PC-9 (cell line): ENCODE measurements at regions not wholly inside any gene's neighbourhood (a gene's known extent, or its start where the extent isn't known, plus 50 kb on each side); places are given as distances from the start of the nearest gene placed in this dataset.
A peak's percentile ranks its signal among the peaks of the same experiment; 100 is the strongest.

Experiments used
- BruUV-seq: library from RNA; stranded (reverse); fragments of 400-500 nt; replicated peaks from 2 replicates; lab custom pipeline; 2021; lab: Mats Ljungman, UMichigan
- CTCF ChIA-PET: fragments of 300-600 bp; sonication (Branson Sonifier 250); formaldehyde crosslinking; loops from one replicate; lab custom pipeline; 2022; ENCODE audit warnings: antibody characterized with exemption; lab: Charles Lee
- POLR2A ChIA-PET: fragments of 300-600 bp; sonication (Branson Sonifier 250); formaldehyde crosslinking; loops from one replicate; lab custom pipeline; 2022; ENCODE audit warnings: antibody characterized with exemption; ENCODE audit not compliant: unreplicated experiment; lab: Charles Lee
- DNase-seq, 2 experiments: peaks; one replicate each; pipeline versions ENCODE4 v3.0.0 to v3.0.0-alpha.2; 2015 to 2022; ENCODE audit warnings: mixed read lengths in 1 of 2
- H2AFZ ChIP-seq: fragments of 200-600 bp; sonication (generic); 2 replicates; pipeline ENCODE4 v1.8.1; 2017; ENCODE audit warnings: antibody characterized with exemption
- H3F3A ChIP-seq: fragments of 200-600 bp; sonication (generic); 2 replicates; pipeline ENCODE4 v1.8.1; 2017; ENCODE audit warnings: antibody characterized with exemption, mild to moderate bottlenecking, low read depth; ENCODE audit not compliant: insufficient read depth
- H3K27ac ChIP-seq: fragments of 200-600 bp; sonication (generic); 2 replicates; pipeline ENCODE4 v1.6.1; 2016; ENCODE audit warnings: mixed run types
- H3K27me3 ChIP-seq: fragments of 200-600 bp; sonication (generic); 2 replicates; pipeline ENCODE4 v1.6.1; 2016; ENCODE audit warnings: low read depth, mixed run types; ENCODE audit not compliant: insufficient read depth
- H3K36me3 ChIP-seq: fragments of 200-600 bp; sonication (generic); 2 replicates; pipeline ENCODE4 v1.6.1; 2016; ENCODE audit warnings: low read depth, mixed run types
- H3K4me1 ChIP-seq: fragments of 200-600 bp; sonication (generic); replicated peaks from 2 replicates; pipeline ENCODE4 v1.6.1; 2016; ENCODE audit warnings: mixed run types; ENCODE audit not compliant: insufficient read depth
- H3K4me2 ChIP-seq: fragments of 200-600 bp; sonication (generic); 2 replicates; pipeline ENCODE4 v1.6.1; 2017; ENCODE audit warnings: mixed run types
- H3K4me3 ChIP-seq: fragments of 200-600 bp; sonication (generic); 2 replicates; pipeline ENCODE4 v1.6.1; 2016; ENCODE audit warnings: mixed run types
- H3K79me2 ChIP-seq: fragments of 200-600 bp; sonication (generic); 2 replicates; pipeline ENCODE4 v1.6.1; 2017; ENCODE audit warnings: low read depth, mixed run types
- H3K9me2 ChIP-seq: fragments of 200-600 bp; sonication (generic); 2 replicates; pipeline ENCODE4 v1.8.1; 2017; ENCODE audit warnings: mild to moderate bottlenecking; ENCODE audit not compliant: insufficient read depth
- H3K9me3 ChIP-seq: fragments of 200-600 bp; sonication (generic); 2 replicates; pipeline ENCODE4 v1.8.1; 2016; ENCODE audit warnings: low read depth; ENCODE audit not compliant: insufficient read depth
- H4K20me1 ChIP-seq: fragments of 200-600 bp; sonication (generic); 2 replicates; pipeline ENCODE4 v1.8.1; 2017; ENCODE audit not compliant: insufficient read depth
- CTCF ChIP-seq: fragments of 200-600 bp; sonication (generic); conservative IDR thresholded peaks from 2 replicates; pipeline ENCODE4 v1.6.1; 2017; ENCODE audit warnings: mixed run types, antibody characterized with exemption, mild to moderate bottlenecking, moderate library complexity
- EZH2 ChIP-seq: fragments of 200-600 bp; sonication (generic); IDR thresholded peaks from 2 replicates; pipeline ENCODE4 v1.8.0; 2017; ENCODE audit warnings: antibody characterized with exemption, low read depth
- intact Hi-C: fragments of 100-400 bp; cut with micrococcal nuclease; formaldehyde crosslinking; loops from one replicate; pipeline ENCODE4 v1.10.0; 2022; ENCODE audit not compliant: unreplicated experiment

- Histone ChIP-seq H2AFZ (no peak overlapping the region), H3K4me1 (0 out of 2 replicates have a peak, but pooled peaks cover 4% of the 10 kb centered on the region), H3K27me3 (peaks cover 59% of the 10 kb centered on the region), H3K79me2 (no peaks in the 10 kb centered on the region), H3K9me3 (no peaks in the 10 kb centered on the region), H3K4me2 (no peak overlapping the region), H3K4me3 (no peak overlapping the region), H3K36me3 (no peaks in the 10 kb centered on the region), H3F3A (peaks cover 5% of the 10 kb centered on the region; the same call in 1 of the 2 replicates), H3K27ac (no peak overlapping the region), H3K9me2 (no peaks in the 10 kb centered on the region), H4K20me1 (no peaks in the 10 kb centered on the region)
- DNase-seq, result peak; percentile 29 to 65
- BruUV-seq, result no TSS peak
- POLR2A ChIA-PET, result no interaction called here
- CTCF ChIA-PET, result no interaction called here
- TF ChIP-seq EZH2 (no peak), CTCF (no peak)
- intact Hi-C loops, result no loop called here
Measured at GRCh38 chr9:96080364-96080763, 204.9 kb downstream of the ERCC6L2 start.

GRCh38 chr9:96079779-96080178, 204.3 kb downstream of the ERCC6L2 start:
- intact Hi-C loops, result no loop called here
- POLR2A ChIA-PET, result no interaction called here
- no peak overlapping the region for H3K4me3 ChIP-seq

GRCh38 chr9:96078897-96079490, 203.5 kb downstream of the ERCC6L2 start:
- Histone ChIP-seq H3K27me3 (peaks cover 49% of the 10 kb centered on the region), H3K36me3 (no peaks in the 10 kb centered on the region), H3K4me1 (peaks cover 4% of the 10 kb centered on the region; the same call in 1 of the 2 replicates), H3K27ac (no peak overlapping the region), H2AFZ (no peak overlapping the region), H3F3A (peaks cover 5% of the 10 kb centered on the region; the same call in 1 of the 2 replicates), H3K79me2 (no peaks in the 10 kb centered on the region), H3K4me2 (no peak overlapping the region), H3K9me3 (no peaks in the 10 kb centered on the region), H3K9me2 (no peaks in the 10 kb centered on the region), H4K20me1 (no peaks in the 10 kb centered on the region), H3K4me3 (no peak overlapping the region)
- intact Hi-C loops, result no loop called here
- DNase-seq, result no peak
- TF ChIP-seq EZH2 (no peak), CTCF (no peak)
- no TSS peak for BruUV-seq
- POLR2A ChIA-PET, result no interaction called here
- CTCF ChIA-PET, result interaction anchor here (0.6 kb wide), 1 partner anchor 135 kb away, joined by 3 read pairs; no protein-coding TSS in a partner anchor

More at GRCh38 chr9:96079779-96080178, 204.3 kb downstream of the ERCC6L2 start:
- H3K9me3 ChIP-seq, result no peaks in the 10 kb centered on the region
- no peak overlapping the region for H2AFZ ChIP-seq
- H3K4me1 ChIP-seq, result peaks cover 4% of the 10 kb centered on the region; the same call in 1 of the 2 replicates
- no TSS peak for BruUV-seq
- DNase-seq, result no peak
- H3K36me3 ChIP-seq, result no peaks in the 10 kb centered on the region
- CTCF ChIA-PET, result interaction anchor here (0.6 kb wide), 1 partner anchor 134 kb away, joined by 3 read pairs; no protein-coding TSS in a partner anchor
- H3F3A ChIP-seq, result peaks cover 5% of the 10 kb centered on the region; the same call in 1 of the 2 replicates
- no peaks in the 10 kb centered on the region for H3K9me2 ChIP-seq
- no peak overlapping the region for H3K27ac ChIP-seq
- H3K27me3 ChIP-seq, result peaks cover 54% of the 10 kb centered on the region
- H3K79me2 ChIP-seq, result no peaks in the 10 kb centered on the region
- no peak overlapping the region for H3K4me2 ChIP-seq
- no peak for TF ChIP-seq EZH2
- no peak for TF ChIP-seq CTCF
- H4K20me1 ChIP-seq, result no peaks in the 10 kb centered on the region
